ENCODE measurements at regions not wholly inside any gene's neighbourhood (a gene's known extent, or its start where the extent isn't known, plus 50 kb on each side); places are given as distances from the start of the nearest gene placed in this dataset.

DNA sequence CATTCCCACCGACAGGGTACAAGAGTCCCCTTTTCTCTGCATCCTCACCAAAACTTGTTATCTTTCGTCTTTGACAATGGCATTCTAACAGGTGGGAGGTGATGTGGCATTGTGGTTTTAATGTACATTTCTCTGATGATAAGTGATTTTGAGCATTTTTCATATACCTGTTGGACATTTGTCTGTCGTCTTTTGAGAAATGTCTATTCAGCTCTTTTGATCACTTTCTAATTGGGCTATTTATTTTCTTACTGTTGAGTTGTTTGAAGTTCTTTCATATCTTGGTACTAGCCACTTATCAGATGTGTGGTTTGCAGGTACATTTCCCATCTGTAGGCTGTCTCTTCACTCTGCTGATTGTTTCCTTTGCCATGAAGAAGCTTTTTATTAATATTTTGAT is 219.0 kb upstream of the SOX1 start:
- no TSS peak for BruUV-seq (replicated peaks)
- ChIA-PET SMC1A (ENCODE audit: uncharacterized antibody, unreplicated experiment) (no interaction called here), POLR2A (no interaction called here), CTCF (no interaction called here), RAD21 (ENCODE audit: unreplicated experiment) (no interaction called here)
- ATAC-seq (no peak), DNase-seq (ENCODE audit: low read depth, low spot score) (no peak), FAIRE-seq (no peak)
- Histone ChIP-seq H3K4me2 (ENCODE audit: control insufficient read depth, insufficient read depth) (no peak overlapping the region), H3K4me3 (no peak overlapping the region), H3K27ac (ENCODE audit: control insufficient read depth, insufficient read depth) (no peak overlapping the region), H3K9ac (ENCODE audit: control insufficient read depth, insufficient read depth, low read length) (no peak overlapping the region), H3K4me1 (ENCODE audit: control insufficient read depth, insufficient read depth, low read length) (no peaks in the 10 kb centered on the region), H3K36me3 (ENCODE audit: control insufficient read depth in 2 of 2, insufficient read depth in 2 of 2, low read length in 1 of 2) (no peaks in the 10 kb centered on the region), H3K9me3 (replicated peaks; ENCODE audit: control insufficient read depth, insufficient read depth, low read length) (no peaks in the 10 kb centered on the region; the same call in 2 of the 3 replicates), H3K79me2 (ENCODE audit: control insufficient read depth, insufficient read depth, low read length) (no peaks in the 10 kb centered on the region), H3K27me3 (replicated peaks in 1 of 2; ENCODE audit: control insufficient read depth in 2 of 2, insufficient read depth in 2 of 2, low read length in 1 of 2) (no peaks in the 10 kb centered on the region), H4K20me1 (ENCODE audit: control insufficient read depth, insufficient read depth) (no peaks in the 10 kb centered on the region), H2AFZ (ENCODE audit: control insufficient read depth, low read depth, low read length) (no peak overlapping the region)
- in situ Hi-C loops (cut with MboI) (no loop called here), intact Hi-C loops (cut with micrococcal nuclease; ENCODE audit: unreplicated experiment) (no loop called here)
- WGBS (ENCODE audit: insufficient coverage, insufficient replicate concordance, low lambda C conversion rate, missing lambda C conversion rate): 43% methylated on average over 3 of the region's 3 CpGs
- TF ChIP-seq ZNF622 (IDR thresholded peaks at IDR 0.05) (no peak), RUNX3 (IDR thresholded peaks at IDR 0.05; ENCODE audit: low read length) (no peak), NBN (IDR thresholded peaks at IDR 0.05) (no peak), EGR1 (IDR thresholded peaks at IDR 0.05; ENCODE audit: borderline replicate concordance in 1 of 2, low read depth in 2 of 2, low read length in 2 of 2) (no peak), FOS (IDR thresholded peaks at IDR 0.05; ENCODE audit: borderline replicate concordance, extremely low read depth, insufficient read length) (no peak), SIN3A (IDR thresholded peaks at IDR 0.05; ENCODE audit: low read depth, low read length) (no peak)
- TF ChIP-seq, protein P1, sequence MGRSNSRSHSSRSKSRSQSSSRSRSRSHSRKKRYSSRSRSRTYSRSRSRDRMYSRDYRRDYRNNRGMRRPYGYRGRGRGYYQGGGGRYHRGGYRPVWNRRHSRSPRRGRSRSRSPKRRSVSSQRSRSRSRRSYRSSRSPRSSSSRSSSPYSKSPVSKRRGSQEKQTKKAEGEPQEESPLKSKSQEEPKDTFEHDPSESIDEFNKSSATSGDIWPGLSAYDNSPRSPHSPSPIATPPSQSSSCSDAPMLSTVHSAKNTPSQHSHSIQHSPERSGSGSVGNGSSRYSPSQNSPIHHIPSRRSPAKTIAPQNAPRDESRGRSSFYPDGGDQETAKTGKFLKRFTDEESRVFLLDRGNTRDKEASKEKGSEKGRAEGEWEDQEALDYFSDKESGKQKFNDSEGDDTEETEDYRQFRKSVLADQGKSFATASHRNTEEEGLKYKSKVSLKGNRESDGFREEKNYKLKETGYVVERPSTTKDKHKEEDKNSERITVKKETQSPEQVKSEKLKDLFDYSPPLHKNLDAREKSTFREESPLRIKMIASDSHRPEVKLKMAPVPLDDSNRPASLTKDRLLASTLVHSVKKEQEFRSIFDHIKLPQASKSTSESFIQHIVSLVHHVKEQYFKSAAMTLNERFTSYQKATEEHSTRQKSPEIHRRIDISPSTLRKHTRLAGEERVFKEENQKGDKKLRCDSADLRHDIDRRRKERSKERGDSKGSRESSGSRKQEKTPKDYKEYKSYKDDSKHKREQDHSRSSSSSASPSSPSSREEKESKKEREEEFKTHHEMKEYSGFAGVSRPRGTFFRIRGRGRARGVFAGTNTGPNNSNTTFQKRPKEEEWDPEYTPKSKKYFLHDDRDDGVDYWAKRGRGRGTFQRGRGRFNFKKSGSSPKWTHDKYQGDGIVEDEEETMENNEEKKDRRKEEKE (IDR thresholded peaks at IDR 0.05): no peak

Measured in GM12878 (cell line).